Tongue (tissue), 1 donor: ENCODE measurements at regions not wholly inside any gene's neighbourhood (a gene's known extent, or its start where the extent isn't known, plus 50 kb on each side); places are given as distances from the start of the nearest gene placed in this dataset.
"Not testable (repeated sequence)": the region's sequence is repeated elsewhere in the genome, so short reads cannot be mapped to it uniquely, and the experiment has no call there.

ENCODE experiments used
- DNase-seq: peaks from one replicate; pipeline ENCODE4 v3.0.0-alpha.2; 2015

- DNase-seq: no peak
Measured at GRCh38 chr4:43619219-43619618, 726.7 kb downstream of the GRXCR1 start.

- DNase-seq: not testable (repeated sequence)
Measured at GRCh38 chr4:43637893-43638292, 745.4 kb downstream of the GRXCR1 start.

GRCh38 chr4:43651991-43652390 lies 759.5 kb downstream of the GRXCR1 start:
- no peak for DNase-seq

GRCh38 chr4:43659547-43659946 lies 767.0 kb downstream of the GRXCR1 start:
- not testable (repeated sequence) for DNase-seq

- not testable (repeated sequence) for DNase-seq
Measured at GRCh38 chr4:43672265-43672885, 776.2 kb downstream of the KCTD8 start.

GRCh38 chr4:43680421-43680820 lies 768.2 kb downstream of the KCTD8 start:
- DNase-seq: peak; percentile 24

GRCh38 chr4:43682551-43682950 lies 766.1 kb downstream of the KCTD8 start:
- no peak for DNase-seq

- no peak for DNase-seq
Measured at GRCh38 chr4:43690116-43690515, 758.5 kb downstream of the KCTD8 start.

GRCh38 chr4:43693876-43694275 lies 754.7 kb downstream of the KCTD8 start:
- no peak for DNase-seq

GRCh38 chr4:43709443-43709842 lies 739.2 kb downstream of the KCTD8 start:
- DNase-seq: no peak

- DNase-seq: no peak
Measured at GRCh38 chr4:43716721-43717395, 731.8 kb downstream of the KCTD8 start.

GRCh38 chr4:43718369-43718768 lies 730.2 kb downstream of the KCTD8 start:
- no peak for DNase-seq

- DNase-seq: no peak
Measured at GRCh38 chr4:43732829-43733426, 715.7 kb downstream of the KCTD8 start.

GRCh38 chr4:43742083-43742482 lies 706.5 kb downstream of the KCTD8 start:
- no peak for DNase-seq

GRCh38 chr4:43754566-43754965 lies 694.0 kb downstream of the KCTD8 start:
- DNase-seq: no peak

GRCh38 chr4:43757147-43757546 lies 691.5 kb downstream of the KCTD8 start:
- DNase-seq: no peak

GRCh38 chr4:43758836-43759235 lies 689.8 kb downstream of the KCTD8 start:
- no peak for DNase-seq

- no peak for DNase-seq
Measured at GRCh38 chr4:43763029-43763610, 685.5 kb downstream of the KCTD8 start.

GRCh38 chr4:43765514-43765913 lies 683.1 kb downstream of the KCTD8 start:
- DNase-seq: no peak

GRCh38 chr4:43766648-43767047 lies 682.0 kb downstream of the KCTD8 start:
- no peak for DNase-seq

- DNase-seq: peak; percentile 30
Measured at GRCh38 chr4:43776371-43776770, 672.2 kb downstream of the KCTD8 start.

- no peak for DNase-seq
Measured at GRCh38 chr4:43778187-43778915, 670.3 kb downstream of the KCTD8 start.

- no peak for DNase-seq
Measured at GRCh38 chr4:43781125-43781524, 667.5 kb downstream of the KCTD8 start.
